DMS79 treated with DMSO at 0.1 percent for 48 hours (cell line): ENCODE measurements at regions not wholly inside any gene's neighbourhood (a gene's known extent, or its start where the extent isn't known, plus 50 kb on each side); places are given as distances from the start of the nearest gene placed in this dataset.

Source experiments
- DNase-seq: peaks from one replicate; lab custom pipeline; 2025; lab: John Stamatoyannopoulos, UW

GRCh38 chr3:64915778-64916177 lies 228.0 kb upstream of the ADAMTS9 start:
- no peak for DNase-seq

GRCh38 chr3:64913515-64913914 lies 225.7 kb upstream of the ADAMTS9 start:
- DNase-seq = no peak

GRCh38 chr3:64911138-64911537 lies 223.3 kb upstream of the ADAMTS9 start:
- DNase-seq = no peak

GRCh38 chr3:64909757-64910467 lies 222.1 kb upstream of the ADAMTS9 start:
- no peak for DNase-seq

- DNase-seq = no peak
Measured at GRCh38 chr3:64909011-64909410, 221.2 kb upstream of the ADAMTS9 start.

- no peak for DNase-seq
Measured at GRCh38 chr3:64908251-64908685, 220.5 kb upstream of the ADAMTS9 start.

GRCh38 chr3:64905906-64906410 lies 218.2 kb upstream of the ADAMTS9 start:
- DNase-seq = no peak

- DNase-seq = no peak
Measured at GRCh38 chr3:64903006-64903405, 215.2 kb upstream of the ADAMTS9 start.

GRCh38 chr3:64901986-64902516 lies 214.3 kb upstream of the ADAMTS9 start:
- DNase-seq = no peak

GRCh38 chr3:64901522-64901885 lies 213.7 kb upstream of the ADAMTS9 start:
- no peak for DNase-seq

GRCh38 chr3:64900617-64901521 lies 213.1 kb upstream of the ADAMTS9 start:
- DNase-seq = no peak

GRCh38 chr3:64900156-64900555 lies 212.4 kb upstream of the ADAMTS9 start:
- no peak for DNase-seq

GRCh38 chr3:64898941-64899340 lies 211.1 kb upstream of the ADAMTS9 start:
- DNase-seq = no peak

GRCh38 chr3:64895991-64896895 lies 208.4 kb upstream of the ADAMTS9 start:
- DNase-seq = no peak

- DNase-seq = no peak
Measured at GRCh38 chr3:64895106-64895990, 207.5 kb upstream of the ADAMTS9 start.

GRCh38 chr3:64894006-64894405 lies 206.2 kb upstream of the ADAMTS9 start:
- DNase-seq = no peak

GRCh38 chr3:64892671-64893309 lies 205.0 kb upstream of the ADAMTS9 start:
- no peak for DNase-seq

- no peak for DNase-seq
Measured at GRCh38 chr3:64891021-64891420, 203.2 kb upstream of the ADAMTS9 start.

GRCh38 chr3:64890466-64890865 lies 202.7 kb upstream of the ADAMTS9 start:
- DNase-seq = no peak

GRCh38 chr3:64890006-64890405 lies 202.2 kb upstream of the ADAMTS9 start:
- no peak for DNase-seq
